ENCODE measurements at regions not wholly inside any gene's neighbourhood (a gene's known extent, or its start where the extent isn't known, plus 50 kb on each side); places are given as distances from the start of the nearest gene placed in this dataset.

DNA sequence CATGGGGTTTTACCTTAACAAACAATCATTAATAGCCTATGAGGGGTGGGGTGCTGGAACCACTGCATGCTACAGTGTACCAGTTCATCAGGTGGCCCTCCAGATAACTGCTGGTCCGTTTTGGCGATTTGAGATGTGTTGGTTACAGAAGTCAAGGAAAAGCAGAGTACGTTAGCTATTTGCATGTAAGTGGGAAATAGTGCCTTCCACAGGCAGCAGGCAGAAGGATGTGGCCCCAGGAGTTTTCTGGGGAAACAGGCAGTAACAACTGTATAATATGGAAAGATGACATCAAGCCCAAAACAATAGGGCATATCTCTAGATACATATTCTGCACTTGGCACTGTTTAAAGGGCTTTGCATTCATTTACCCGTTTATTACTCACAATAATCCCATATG, 245.7 kb downstream of the COL4A1 start:
- no peak overlapping the region for H3K27ac ChIP-seq
- no peak for TF ChIP-seq CTCF (conservative IDR thresholded peaks at IDR 0.05)

DNA sequence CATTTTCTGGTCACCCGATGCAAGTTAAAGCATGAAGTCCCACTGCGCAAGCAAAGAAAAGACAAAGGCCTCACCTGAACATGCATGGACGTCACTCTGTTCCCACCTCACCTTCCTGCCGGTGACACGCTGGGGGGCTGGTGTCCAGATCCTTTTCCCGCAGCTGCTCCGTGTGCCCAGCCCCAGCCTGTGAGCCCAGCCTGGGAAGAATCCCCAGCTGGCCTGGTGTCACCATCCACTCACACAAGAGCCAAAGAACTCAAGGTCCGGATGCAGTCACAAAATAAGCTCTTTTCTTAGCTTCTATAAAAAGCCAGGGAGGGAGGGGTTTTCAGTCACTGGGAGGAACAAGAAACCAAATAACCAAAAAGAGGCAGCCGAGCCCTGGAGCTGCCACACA, 249.9 kb downstream of the COL4A1 start:
- no peak overlapping the region for H3K27ac ChIP-seq
- TF ChIP-seq CTCF (conservative IDR thresholded peaks at IDR 0.05), result no peak

DNA sequence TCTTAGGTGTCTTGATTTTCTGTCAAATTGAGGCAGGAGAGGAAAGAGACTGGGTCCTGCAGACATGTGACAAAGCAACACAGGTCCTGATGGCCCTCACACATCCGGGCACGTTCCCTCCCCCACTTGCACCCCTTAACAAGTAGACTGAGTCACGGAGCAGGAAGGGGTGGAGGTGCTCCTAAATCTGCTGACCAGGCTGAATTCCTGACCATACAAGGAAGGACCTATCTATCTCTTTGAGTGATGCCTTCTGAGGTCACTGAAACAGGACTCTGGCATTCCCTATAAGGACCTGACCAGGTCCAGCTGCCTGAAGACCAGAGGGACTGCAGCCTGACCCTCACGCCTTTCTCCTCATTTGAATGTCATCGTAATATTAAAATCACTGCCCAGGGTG, 250.3 kb downstream of the COL4A1 start:
- H3K27ac ChIP-seq, result no peak overlapping the region
- no peak for TF ChIP-seq CTCF (conservative IDR thresholded peaks at IDR 0.05)

DNA sequence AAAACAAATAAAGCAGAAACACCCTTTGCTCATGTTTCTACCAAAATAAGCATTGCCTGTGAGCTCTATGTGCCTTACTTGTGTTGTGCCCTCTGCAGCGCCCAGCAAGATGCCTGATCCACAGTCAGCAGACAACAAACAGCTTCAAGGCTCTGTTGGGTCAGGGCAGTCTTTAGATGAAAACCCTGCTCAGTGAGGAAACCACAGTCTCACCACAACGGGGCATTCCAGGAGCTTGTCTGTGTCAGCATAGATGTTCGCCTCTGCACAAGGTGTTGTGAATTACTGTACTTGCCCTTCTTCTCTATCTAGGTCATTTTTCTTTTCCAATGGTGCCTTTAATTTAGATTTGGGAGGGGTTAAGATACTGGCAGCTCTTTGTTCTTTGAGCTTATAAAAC, 251.9 kb downstream of the COL4A1 start:
- peak overlapping the region; percentile 42 for H3K27ac ChIP-seq
- TF ChIP-seq CTCF (conservative IDR thresholded peaks at IDR 0.05), result no peak

- TF ChIP-seq CTCF (conservative IDR thresholded peaks at IDR 0.05), result no peak
- no peak overlapping the region for H3K27ac ChIP-seq
Observed at GRCh38 chr13:110054041-110054440, 252.9 kb downstream of the COL4A1 start.

GRCh38 chr13:110047496-110047895, 259.5 kb downstream of the COL4A1 start:
- no peak for TF ChIP-seq CTCF (conservative IDR thresholded peaks at IDR 0.05)
- H3K27ac ChIP-seq, result peak overlapping the region; percentile 56

DNA sequence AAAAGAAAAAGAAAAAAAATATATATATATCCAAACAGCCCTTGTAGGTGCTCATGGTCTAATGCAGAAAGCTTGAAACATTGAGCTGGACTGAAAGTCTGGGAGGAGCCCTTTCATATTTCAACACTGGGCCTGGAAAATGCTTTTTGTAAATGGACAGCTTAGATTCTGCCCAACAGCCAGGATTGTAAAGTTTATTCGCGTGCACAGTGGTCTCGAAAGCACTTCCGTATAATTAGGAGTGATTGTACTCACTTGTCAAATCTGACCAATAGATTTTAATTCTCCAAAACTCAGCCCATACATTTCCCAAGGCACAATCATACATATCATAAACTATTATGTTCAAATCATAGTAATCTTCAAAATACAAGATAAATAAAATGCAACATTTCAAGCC, 260.1 kb downstream of the COL4A1 start:
- no peak for TF ChIP-seq CTCF (conservative IDR thresholded peaks at IDR 0.05)
- peak overlapping the region; percentile 56 for H3K27ac ChIP-seq

- no peak for TF ChIP-seq CTCF (conservative IDR thresholded peaks at IDR 0.05)
- no peak overlapping the region for H3K27ac ChIP-seq
Observed at GRCh38 chr13:110045919-110046318, 259.5 kb upstream of the IRS2 start.

Measured in VCaP (cell line).